H1 (cell line): ENCODE measurements at regions not wholly inside any gene's neighbourhood (a gene's known extent, or its start where the extent isn't known, plus 50 kb on each side); places are given as distances from the start of the nearest gene placed in this dataset.

Experiments used
- CREB1 ChIP-seq: IDR thresholded peaks from 2 replicates; pipeline ENCODE4 v1.6.1; 2012; ENCODE audit warnings: inconsistent platforms
- GABPA ChIP-seq: IDR thresholded peaks from 2 replicates; pipeline ENCODE4 v1.6.1; 2011; ENCODE audit warnings: mild to moderate bottlenecking, low read length, moderate library complexity, borderline replicate concordance; ENCODE audit not compliant: insufficient read depth
- HDAC6 ChIP-seq: IDR thresholded peaks from one replicate; pipeline ENCODE4 v1.7.1; 2012; ENCODE audit warnings: low read depth, mild to moderate bottlenecking, inconsistent platforms, low read length, moderate library complexity
- KDM1A ChIP-seq: fragments of 200-600, 300-600 bp; sonication (generic); IDR thresholded peaks from 2 replicates; pipeline ENCODE4 v1.7.1; 2016; ENCODE audit warnings: mild to moderate bottlenecking, low read length, borderline replicate concordance
- MAFK ChIP-seq: IDR thresholded peaks from 2 replicates; pipeline ENCODE4 v1.6.1; 2012; ENCODE audit warnings: low read depth, mild to moderate bottlenecking, improper control_type of control experiment, low read length
- POLR2AphosphoS5 ChIP-seq: IDR thresholded peaks from 2 replicates; pipeline ENCODE4 v1.6.1; 2011; ENCODE audit warnings: low read depth, low read length
- RBBP5 ChIP-seq: IDR thresholded peaks from 2 replicates; pipeline ENCODE4 v1.7.1; 2012; ENCODE audit warnings: low read depth, mild to moderate bottlenecking, inconsistent platforms, low read length, moderate library complexity, borderline replicate concordance
- TAF1 ChIP-seq: IDR thresholded peaks from 2 replicates; pipeline ENCODE4 v1.6.1; 2011; ENCODE audit warnings: mild to moderate bottlenecking, low read depth, low read length
- TF ChIP-seq, protein P1 (sequence below), 3 experiments: IDR thresholded peaks; 1 replicate in 2 of 3; 2 replicates in 1 of 3; pipeline versions ENCODE4 v1.5.1 to v1.6.1; 2011; ENCODE audit warnings: low read length in 3 of 3, mild to moderate bottlenecking in 3 of 3, inconsistent platforms in 2 of 3, low read depth in 1 of 3, moderate library complexity in 1 of 3; ENCODE audit not compliant: insufficient read depth in 1 of 3; ENCODE audit errors: control extremely low read depth in 1 of 3

DNA sequence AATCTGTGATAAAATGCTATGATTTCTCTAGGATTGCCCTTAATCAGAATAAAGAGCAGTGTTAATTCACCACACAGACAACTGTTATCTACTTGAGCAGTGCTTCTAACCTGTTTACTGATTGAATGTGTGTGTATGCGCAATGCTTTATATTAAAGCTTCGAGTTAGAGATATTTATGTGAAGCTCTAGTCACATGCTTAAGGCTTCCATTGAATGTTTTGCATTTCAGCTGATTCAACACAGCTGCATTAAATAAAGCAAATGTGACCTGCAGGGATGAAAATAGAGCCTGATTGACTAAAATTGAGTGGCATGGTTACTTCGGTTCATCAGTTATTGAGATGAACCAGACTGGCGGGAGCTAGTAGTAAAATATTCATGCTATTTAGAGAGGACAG lies 395.3 kb downstream of the JRKL start:
- TF ChIP-seq, protein P1, sequence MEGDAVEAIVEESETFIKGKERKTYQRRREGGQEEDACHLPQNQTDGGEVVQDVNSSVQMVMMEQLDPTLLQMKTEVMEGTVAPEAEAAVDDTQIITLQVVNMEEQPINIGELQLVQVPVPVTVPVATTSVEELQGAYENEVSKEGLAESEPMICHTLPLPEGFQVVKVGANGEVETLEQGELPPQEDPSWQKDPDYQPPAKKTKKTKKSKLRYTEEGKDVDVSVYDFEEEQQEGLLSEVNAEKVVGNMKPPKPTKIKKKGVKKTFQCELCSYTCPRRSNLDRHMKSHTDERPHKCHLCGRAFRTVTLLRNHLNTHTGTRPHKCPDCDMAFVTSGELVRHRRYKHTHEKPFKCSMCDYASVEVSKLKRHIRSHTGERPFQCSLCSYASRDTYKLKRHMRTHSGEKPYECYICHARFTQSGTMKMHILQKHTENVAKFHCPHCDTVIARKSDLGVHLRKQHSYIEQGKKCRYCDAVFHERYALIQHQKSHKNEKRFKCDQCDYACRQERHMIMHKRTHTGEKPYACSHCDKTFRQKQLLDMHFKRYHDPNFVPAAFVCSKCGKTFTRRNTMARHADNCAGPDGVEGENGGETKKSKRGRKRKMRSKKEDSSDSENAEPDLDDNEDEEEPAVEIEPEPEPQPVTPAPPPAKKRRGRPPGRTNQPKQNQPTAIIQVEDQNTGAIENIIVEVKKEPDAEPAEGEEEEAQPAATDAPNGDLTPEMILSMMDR (IDR thresholded peaks at IDR 0.05; ENCODE audit: control extremely low read depth in 1 of 3, insufficient read depth in 1 of 3, low read depth in 1 of 3, low read length in 3 of 3) = no peak
- TF ChIP-seq GABPA = no peak
- no peak for TF ChIP-seq CREB1
- TF ChIP-seq RBBP5 = no peak
- TF ChIP-seq POLR2AphosphoS5 = no peak
- TF ChIP-seq HDAC6 = no peak
- no peak for TF ChIP-seq TAF1
- no peak for TF ChIP-seq MAFK
- TF ChIP-seq KDM1A = no peak
